PFSK-1 (cell line): ENCODE measurements at regions not wholly inside any gene's neighbourhood (a gene's known extent, or its start where the extent isn't known, plus 50 kb on each side); places are given as distances from the start of the nearest gene placed in this dataset.

Experiments used
- FOXP2 ChIP-seq: optimal IDR thresholded peaks from 2 replicates; pipeline ENCODE3; 2011; ENCODE audit warnings: borderline replicate concordance, control low read depth, inconsistent platforms; ENCODE audit not compliant: insufficient read depth; ENCODE audit errors: extremely low read length, extremely low read depth
- POLR2AphosphoS5 ChIP-seq: IDR thresholded peaks from 2 replicates; pipeline ENCODE4 v1.6.1; 2012; ENCODE audit warnings: low read depth, mild to moderate bottlenecking, control low read depth, low read length, moderate library complexity
- SIN3A ChIP-seq: IDR thresholded peaks from 2 replicates; pipeline ENCODE4 v1.6.1; 2012; ENCODE audit warnings: mild to moderate bottlenecking, low read length, moderate library complexity, borderline replicate concordance; ENCODE audit not compliant: insufficient read depth
- TAF1 ChIP-seq: IDR thresholded peaks from 2 replicates; pipeline ENCODE4 v1.6.1; 2012; ENCODE audit warnings: low read length, control low read depth, borderline replicate concordance; ENCODE audit not compliant: insufficient read depth
- TF ChIP-seq, protein P1 (sequence below), 2 experiments: IDR thresholded peaks; 2 replicates each; pipeline versions ENCODE4 v1.6.1 to v1.8.0; 2011 to 2012; ENCODE audit warnings: low read depth in 2 of 2, low read length in 2 of 2, control low read depth in 1 of 2, inconsistent platforms in 1 of 2, mild to moderate bottlenecking in 1 of 2, moderate library complexity in 1 of 2; ENCODE audit not compliant: insufficient read depth in 1 of 2

DNA sequence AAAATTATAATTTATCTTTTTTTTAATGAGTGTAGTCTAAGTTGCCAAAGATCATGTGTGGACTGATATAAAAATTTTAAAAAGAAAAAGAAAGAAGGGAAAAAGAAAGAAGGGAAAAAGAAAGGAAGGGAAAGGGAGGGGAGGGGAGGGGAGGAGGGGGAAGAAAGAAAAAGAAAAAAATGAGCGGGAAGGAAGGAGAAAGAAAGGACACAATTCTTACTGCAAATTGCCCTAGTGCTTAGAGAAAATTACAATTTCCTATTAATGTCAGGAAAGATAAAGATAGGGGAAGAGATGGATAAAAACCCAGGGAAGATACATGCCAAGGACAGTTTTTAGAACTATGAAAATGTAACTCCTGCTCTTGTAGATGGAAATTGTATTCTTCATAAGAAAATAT lies 789.7 kb upstream of the GRAMD2B start:
- TF ChIP-seq TAF1 (no peak), POLR2AphosphoS5 (no peak), FOXP2 (no peak), SIN3A (no peak)
- TF ChIP-seq, protein P1, sequence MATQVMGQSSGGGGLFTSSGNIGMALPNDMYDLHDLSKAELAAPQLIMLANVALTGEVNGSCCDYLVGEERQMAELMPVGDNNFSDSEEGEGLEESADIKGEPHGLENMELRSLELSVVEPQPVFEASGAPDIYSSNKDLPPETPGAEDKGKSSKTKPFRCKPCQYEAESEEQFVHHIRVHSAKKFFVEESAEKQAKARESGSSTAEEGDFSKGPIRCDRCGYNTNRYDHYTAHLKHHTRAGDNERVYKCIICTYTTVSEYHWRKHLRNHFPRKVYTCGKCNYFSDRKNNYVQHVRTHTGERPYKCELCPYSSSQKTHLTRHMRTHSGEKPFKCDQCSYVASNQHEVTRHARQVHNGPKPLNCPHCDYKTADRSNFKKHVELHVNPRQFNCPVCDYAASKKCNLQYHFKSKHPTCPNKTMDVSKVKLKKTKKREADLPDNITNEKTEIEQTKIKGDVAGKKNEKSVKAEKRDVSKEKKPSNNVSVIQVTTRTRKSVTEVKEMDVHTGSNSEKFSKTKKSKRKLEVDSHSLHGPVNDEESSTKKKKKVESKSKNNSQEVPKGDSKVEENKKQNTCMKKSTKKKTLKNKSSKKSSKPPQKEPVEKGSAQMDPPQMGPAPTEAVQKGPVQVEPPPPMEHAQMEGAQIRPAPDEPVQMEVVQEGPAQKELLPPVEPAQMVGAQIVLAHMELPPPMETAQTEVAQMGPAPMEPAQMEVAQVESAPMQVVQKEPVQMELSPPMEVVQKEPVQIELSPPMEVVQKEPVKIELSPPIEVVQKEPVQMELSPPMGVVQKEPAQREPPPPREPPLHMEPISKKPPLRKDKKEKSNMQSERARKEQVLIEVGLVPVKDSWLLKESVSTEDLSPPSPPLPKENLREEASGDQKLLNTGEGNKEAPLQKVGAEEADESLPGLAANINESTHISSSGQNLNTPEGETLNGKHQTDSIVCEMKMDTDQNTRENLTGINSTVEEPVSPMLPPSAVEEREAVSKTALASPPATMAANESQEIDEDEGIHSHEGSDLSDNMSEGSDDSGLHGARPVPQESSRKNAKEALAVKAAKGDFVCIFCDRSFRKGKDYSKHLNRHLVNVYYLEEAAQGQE (IDR thresholded peaks at IDR 0.05; ENCODE audit: insufficient read depth in 1 of 2, low read depth in 2 of 2, low read length in 2 of 2), result no peak

DNA sequence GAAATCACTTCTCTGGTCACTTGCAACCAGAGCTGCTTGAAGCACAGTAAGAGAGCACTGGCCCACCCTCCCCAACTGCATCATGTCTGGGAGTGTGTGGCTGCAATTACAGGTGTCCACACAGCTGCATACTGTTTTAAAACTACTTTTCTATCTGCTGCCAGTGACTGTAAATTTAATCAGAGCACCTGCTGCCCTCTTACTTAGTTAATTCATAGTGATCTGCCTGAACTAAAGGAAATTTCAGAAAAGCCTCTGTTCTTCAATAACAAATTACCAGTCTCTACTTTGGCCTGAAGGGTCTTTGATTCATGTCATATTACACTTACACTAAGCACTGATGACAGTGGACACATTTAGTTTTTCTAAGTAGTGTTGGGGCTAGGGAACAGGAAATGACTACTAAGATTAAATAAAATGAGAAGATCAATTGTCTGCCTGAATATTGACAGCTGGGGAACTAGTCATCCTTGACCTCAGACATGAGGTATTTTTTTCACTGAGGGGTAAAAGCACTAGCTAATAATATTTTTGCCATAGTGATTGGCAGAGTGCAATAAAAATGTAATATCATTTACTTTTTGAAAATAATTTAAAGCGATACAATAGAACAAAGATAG lies 788.9 kb upstream of the GRAMD2B start:
- no peak for TF ChIP-seq TAF1
- TF ChIP-seq POLR2AphosphoS5, result no peak
- TF ChIP-seq, protein P1 (IDR thresholded peaks at IDR 0.05; ENCODE audit: insufficient read depth in 1 of 2, low read depth in 2 of 2, low read length in 2 of 2), result no peak
- TF ChIP-seq FOXP2, result no peak
- no peak for TF ChIP-seq SIN3A

DNA sequence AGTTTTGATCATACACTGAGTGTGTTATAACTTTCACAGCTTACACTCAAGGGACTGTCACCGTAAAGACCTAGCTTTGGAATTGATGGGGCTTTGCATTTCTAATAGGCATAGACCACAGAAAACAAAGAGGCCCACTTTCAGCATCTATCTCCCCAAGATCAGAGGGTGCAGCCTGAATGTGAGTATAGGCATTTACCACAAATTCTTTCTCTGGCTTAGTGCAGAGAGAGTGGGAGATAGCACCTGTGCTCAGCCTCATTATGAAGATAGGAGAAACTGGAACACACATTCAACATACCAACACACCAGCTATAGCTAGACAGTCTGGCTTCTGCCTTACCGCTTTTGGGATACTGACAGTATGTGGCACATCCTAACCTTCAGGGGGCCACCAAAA lies 783.4 kb upstream of the GRAMD2B start:
- no peak for TF ChIP-seq POLR2AphosphoS5
- no peak for TF ChIP-seq SIN3A
- TF ChIP-seq FOXP2, result no peak
- TF ChIP-seq, protein P1 (IDR thresholded peaks at IDR 0.05; ENCODE audit: insufficient read depth in 1 of 2, low read depth in 2 of 2, low read length in 2 of 2), result no peak

DNA sequence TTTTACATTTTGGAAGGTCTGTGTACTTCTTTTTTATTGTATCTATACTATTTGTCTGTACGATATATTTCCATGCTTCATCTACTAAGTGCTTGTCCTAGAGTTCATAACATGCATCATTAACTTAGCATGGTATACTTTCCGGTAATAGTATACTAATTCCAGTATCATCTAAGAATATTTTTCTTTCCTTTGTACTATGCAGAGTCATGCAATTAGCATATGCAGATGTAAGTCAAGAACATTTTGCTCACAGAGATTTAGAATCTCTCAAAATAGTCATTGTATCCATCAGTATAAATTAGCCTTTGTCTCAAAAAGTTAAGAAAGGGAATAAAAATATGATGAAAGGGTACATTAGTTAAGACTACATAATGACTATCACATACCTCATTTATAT lies 770.4 kb upstream of the GRAMD2B start:
- TF ChIP-seq FOXP2 (no peak), TAF1 (no peak), POLR2AphosphoS5 (no peak), SIN3A (no peak)
- TF ChIP-seq, protein P1 (IDR thresholded peaks at IDR 0.05; ENCODE audit: insufficient read depth in 1 of 2, low read depth in 2 of 2, low read length in 2 of 2), result no peak

DNA sequence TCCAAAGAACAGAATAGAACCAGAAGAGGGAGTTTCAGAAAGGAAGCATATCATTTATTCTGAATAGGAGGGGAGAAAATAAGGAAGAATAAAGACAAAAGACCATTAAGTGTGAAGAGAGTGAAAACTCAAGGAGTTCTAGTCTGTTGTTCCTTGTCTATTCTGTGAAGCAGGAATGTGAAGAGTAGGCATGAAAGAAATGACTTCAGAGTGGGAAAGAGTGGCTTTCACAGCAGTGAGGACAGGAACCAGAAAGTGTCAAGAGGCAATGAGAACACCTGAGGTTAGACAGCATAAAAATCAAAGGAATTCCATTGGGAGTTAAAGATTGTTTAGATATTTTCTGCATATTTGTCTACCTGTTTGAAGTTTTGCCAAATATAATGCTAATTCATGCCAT lies 768.8 kb upstream of the GRAMD2B start:
- TF ChIP-seq FOXP2 (no peak), TAF1 (no peak), POLR2AphosphoS5 (no peak), SIN3A (no peak)
- TF ChIP-seq, protein P1 (IDR thresholded peaks at IDR 0.05; ENCODE audit: insufficient read depth in 1 of 2, low read depth in 2 of 2, low read length in 2 of 2), result no peak
